Neural cell (in vitro differentiated cells): ENCODE measurements at regions not wholly inside any gene's neighbourhood (a gene's known extent, or its start where the extent isn't known, plus 50 kb on each side); places are given as distances from the start of the nearest gene placed in this dataset.

Source experiments
- H2AFZ ChIP-seq: fragments of 200-600, 300-800 bp; sonication (generic), shearing (Covaris generic); 2 replicates; pipeline ENCODE4 v1.6.0; 2014; ENCODE audit warnings: low read depth, mild to moderate bottlenecking, antibody characterized with exemption, low read length, moderate library complexity
- H3F3A ChIP-seq: fragments of 200-600 bp; shearing (Covaris generic); 2 replicates; pipeline ENCODE4 v1.6.1; 2016; ENCODE audit warnings: mild to moderate bottlenecking, moderate library complexity, mixed read lengths, antibody characterized with exemption, low read length; ENCODE audit not compliant: insufficient read depth, poor library complexity, severe bottlenecking
- H3K27ac ChIP-seq: fragments of 200-600, 300-800 bp; sonication (generic), shearing (Covaris generic); 2 replicates; pipeline ENCODE4 v1.5.1; 2014; ENCODE audit warnings: mild to moderate bottlenecking, low read length, moderate library complexity
- H3K27me3 ChIP-seq: fragments of 300-800, 200-600 bp; sonication (generic), shearing (Covaris generic); 2 replicates; pipeline ENCODE4 v1.6.0; 2014; ENCODE audit warnings: mild to moderate bottlenecking, low read depth, low read length, moderate library complexity; ENCODE audit not compliant: insufficient read depth
- H3K36me3 ChIP-seq: fragments of 300-800, 200-600 bp; sonication (generic), shearing (Covaris generic); 2 replicates; pipeline ENCODE4 v1.5.1; 2014; ENCODE audit warnings: mild to moderate bottlenecking, antibody characterized with exemption, low read length, moderate library complexity; ENCODE audit not compliant: insufficient read depth
- H3K4me2 ChIP-seq: fragments of 300-800, 200-600 bp; sonication (generic), shearing (Covaris generic); 2 replicates; pipeline ENCODE4 v1.6.0; 2014; ENCODE audit warnings: mild to moderate bottlenecking, low read length
- H3K4me3 ChIP-seq: fragments of 300-800, 200-600 bp; sonication (generic), shearing (Covaris generic); 2 replicates; pipeline ENCODE4 v1.5.1; 2014; ENCODE audit warnings: mild to moderate bottlenecking, low read length, moderate library complexity
- H3K79me2 ChIP-seq: fragments of 200-600 bp; shearing (Covaris generic); replicated peaks from 2 replicates; pipeline ENCODE4 v1.6.0; 2014; ENCODE audit warnings: mild to moderate bottlenecking, low read length, moderate library complexity; ENCODE audit not compliant: insufficient read depth
- H3K9ac ChIP-seq: fragments of 300-800, 200-600 bp; sonication (generic), shearing (Covaris generic); 2 replicates; pipeline ENCODE4 v1.6.1; 2016; ENCODE audit warnings: mild to moderate bottlenecking, low read length, mixed read lengths
- H3K9me2 ChIP-seq: fragments of 200-600 bp; shearing (Covaris generic); 2 replicates; pipeline ENCODE4 v1.6.1; 2016; ENCODE audit warnings: mild to moderate bottlenecking, low read length, mixed read lengths; ENCODE audit not compliant: insufficient read depth
- H3K9me3 ChIP-seq: fragments of 200-600, 300-800 bp; sonication (generic), shearing (Covaris generic); 2 replicates; pipeline ENCODE4 v1.6.1; 2016; ENCODE audit warnings: mild to moderate bottlenecking, mixed run types, low read length, moderate library complexity, mixed read lengths
- H4K20me1 ChIP-seq: fragments of 200-600 bp; shearing (Covaris generic); 2 replicates; pipeline ENCODE4 v1.6.1; 2016; ENCODE audit warnings: mild to moderate bottlenecking, mixed run types; ENCODE audit not compliant: insufficient read depth
- EP300 ChIP-seq: fragments of 450-650 bp; conservative IDR thresholded peaks from 2 replicates; pipeline ENCODE4 v1.6.1; 2014; ENCODE audit warnings: antibody characterized with exemption, mild to moderate bottlenecking, moderate library complexity; ENCODE audit not compliant: poor library complexity, severe bottlenecking
- EZH2 ChIP-seq: fragments of 200-600, 300-800 bp; shearing (Covaris generic), sonication (generic); IDR thresholded peaks from 2 replicates; pipeline ENCODE4 v1.6.1; 2014; ENCODE audit warnings: antibody characterized with exemption, low read length, borderline replicate concordance, mild to moderate bottlenecking; ENCODE audit not compliant: insufficient read depth, poor library complexity, severe bottlenecking
- MXI1 ChIP-seq: fragments of 450-650 bp; conservative IDR thresholded peaks from 2 replicates; pipeline ENCODE4 v1.6.1; 2014; ENCODE audit warnings: antibody characterized with exemption, mild to moderate bottlenecking; ENCODE audit not compliant: poor library complexity, severe bottlenecking
- POLR2AphosphoS5 ChIP-seq: IDR thresholded peaks from 2 replicates; pipeline ENCODE4 v1.6.1; 2012
- RAD21 ChIP-seq: fragments of 450-650 bp; conservative IDR thresholded peaks from 2 replicates; pipeline ENCODE4 v1.6.1; 2014; ENCODE audit warnings: antibody characterized with exemption, mild to moderate bottlenecking, moderate library complexity
- SMC3 ChIP-seq: fragments of 450-650 bp; conservative IDR thresholded peaks from 2 replicates; pipeline ENCODE4 v1.6.1; 2014; ENCODE audit warnings: antibody characterized with exemption, mild to moderate bottlenecking, moderate library complexity; ENCODE audit not compliant: poor library complexity
- TAF1 ChIP-seq: IDR thresholded peaks from 2 replicates; pipeline ENCODE4 v1.6.1; 2012; ENCODE audit warnings: low read depth
- TF ChIP-seq, protein P1 (sequence below): fragments of 450-650 bp; IDR thresholded peaks from 2 replicates; pipeline ENCODE4 v1.5.1; 2014; ENCODE audit warnings: antibody characterized with exemption, mild to moderate bottlenecking, moderate library complexity; ENCODE audit not compliant: poor library complexity, severe bottlenecking
- TF ChIP-seq, protein P2 (sequence below): IDR thresholded peaks from 2 replicates; pipeline ENCODE4 v1.6.1; 2012; ENCODE audit warnings: borderline replicate concordance

DNA sequence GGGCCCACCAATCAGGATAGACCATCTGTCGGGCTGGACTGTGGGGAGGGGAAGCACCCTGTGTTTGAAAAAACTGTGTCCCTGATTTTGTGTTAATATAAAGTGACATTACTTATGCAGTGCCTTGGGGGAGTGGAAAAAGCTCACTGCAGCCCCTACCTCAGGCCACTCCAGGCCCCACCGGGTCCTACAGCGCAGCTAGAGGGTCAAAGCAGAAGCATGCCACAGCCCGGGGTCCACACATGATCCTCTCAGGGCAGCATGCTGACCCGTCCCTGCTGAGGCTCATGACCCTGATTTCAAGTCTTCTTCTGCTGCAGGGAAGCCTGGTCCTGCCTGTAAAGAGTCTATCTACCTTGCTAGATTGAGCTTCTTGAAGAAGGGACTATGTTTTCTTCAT, 133.0 kb upstream of the PLCB4 start:
- H3K9me2 ChIP-seq = no peaks in the 10 kb centered on the region
- no peak for TF ChIP-seq RAD21
- TF ChIP-seq POLR2AphosphoS5 = no peak
- no peak for TF ChIP-seq EZH2
- TF ChIP-seq EP300 = no peak
- TF ChIP-seq, protein P1, sequence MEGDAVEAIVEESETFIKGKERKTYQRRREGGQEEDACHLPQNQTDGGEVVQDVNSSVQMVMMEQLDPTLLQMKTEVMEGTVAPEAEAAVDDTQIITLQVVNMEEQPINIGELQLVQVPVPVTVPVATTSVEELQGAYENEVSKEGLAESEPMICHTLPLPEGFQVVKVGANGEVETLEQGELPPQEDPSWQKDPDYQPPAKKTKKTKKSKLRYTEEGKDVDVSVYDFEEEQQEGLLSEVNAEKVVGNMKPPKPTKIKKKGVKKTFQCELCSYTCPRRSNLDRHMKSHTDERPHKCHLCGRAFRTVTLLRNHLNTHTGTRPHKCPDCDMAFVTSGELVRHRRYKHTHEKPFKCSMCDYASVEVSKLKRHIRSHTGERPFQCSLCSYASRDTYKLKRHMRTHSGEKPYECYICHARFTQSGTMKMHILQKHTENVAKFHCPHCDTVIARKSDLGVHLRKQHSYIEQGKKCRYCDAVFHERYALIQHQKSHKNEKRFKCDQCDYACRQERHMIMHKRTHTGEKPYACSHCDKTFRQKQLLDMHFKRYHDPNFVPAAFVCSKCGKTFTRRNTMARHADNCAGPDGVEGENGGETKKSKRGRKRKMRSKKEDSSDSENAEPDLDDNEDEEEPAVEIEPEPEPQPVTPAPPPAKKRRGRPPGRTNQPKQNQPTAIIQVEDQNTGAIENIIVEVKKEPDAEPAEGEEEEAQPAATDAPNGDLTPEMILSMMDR = no peak
- no peak for TF ChIP-seq TAF1
- TF ChIP-seq SMC3 = no peak
- no peak for TF ChIP-seq MXI1
- TF ChIP-seq, protein P2, sequence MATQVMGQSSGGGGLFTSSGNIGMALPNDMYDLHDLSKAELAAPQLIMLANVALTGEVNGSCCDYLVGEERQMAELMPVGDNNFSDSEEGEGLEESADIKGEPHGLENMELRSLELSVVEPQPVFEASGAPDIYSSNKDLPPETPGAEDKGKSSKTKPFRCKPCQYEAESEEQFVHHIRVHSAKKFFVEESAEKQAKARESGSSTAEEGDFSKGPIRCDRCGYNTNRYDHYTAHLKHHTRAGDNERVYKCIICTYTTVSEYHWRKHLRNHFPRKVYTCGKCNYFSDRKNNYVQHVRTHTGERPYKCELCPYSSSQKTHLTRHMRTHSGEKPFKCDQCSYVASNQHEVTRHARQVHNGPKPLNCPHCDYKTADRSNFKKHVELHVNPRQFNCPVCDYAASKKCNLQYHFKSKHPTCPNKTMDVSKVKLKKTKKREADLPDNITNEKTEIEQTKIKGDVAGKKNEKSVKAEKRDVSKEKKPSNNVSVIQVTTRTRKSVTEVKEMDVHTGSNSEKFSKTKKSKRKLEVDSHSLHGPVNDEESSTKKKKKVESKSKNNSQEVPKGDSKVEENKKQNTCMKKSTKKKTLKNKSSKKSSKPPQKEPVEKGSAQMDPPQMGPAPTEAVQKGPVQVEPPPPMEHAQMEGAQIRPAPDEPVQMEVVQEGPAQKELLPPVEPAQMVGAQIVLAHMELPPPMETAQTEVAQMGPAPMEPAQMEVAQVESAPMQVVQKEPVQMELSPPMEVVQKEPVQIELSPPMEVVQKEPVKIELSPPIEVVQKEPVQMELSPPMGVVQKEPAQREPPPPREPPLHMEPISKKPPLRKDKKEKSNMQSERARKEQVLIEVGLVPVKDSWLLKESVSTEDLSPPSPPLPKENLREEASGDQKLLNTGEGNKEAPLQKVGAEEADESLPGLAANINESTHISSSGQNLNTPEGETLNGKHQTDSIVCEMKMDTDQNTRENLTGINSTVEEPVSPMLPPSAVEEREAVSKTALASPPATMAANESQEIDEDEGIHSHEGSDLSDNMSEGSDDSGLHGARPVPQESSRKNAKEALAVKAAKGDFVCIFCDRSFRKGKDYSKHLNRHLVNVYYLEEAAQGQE = no peak
- H3K27me3 ChIP-seq = no peaks in the 10 kb centered on the region
- H3K9ac ChIP-seq = no peak overlapping the region
- no peaks in the 10 kb centered on the region for H3K79me2 ChIP-seq
- no peaks in the 10 kb centered on the region for H3K36me3 ChIP-seq
- no peak overlapping the region for H3K4me2 ChIP-seq
- H3K4me3 ChIP-seq = no peak overlapping the region
- H2AFZ ChIP-seq = no peak overlapping the region
- no peaks in the 10 kb centered on the region for H3F3A ChIP-seq
- no peak overlapping the region for H3K27ac ChIP-seq
- H4K20me1 ChIP-seq = no peaks in the 10 kb centered on the region
- no peaks in the 10 kb centered on the region for H3K9me3 ChIP-seq

DNA sequence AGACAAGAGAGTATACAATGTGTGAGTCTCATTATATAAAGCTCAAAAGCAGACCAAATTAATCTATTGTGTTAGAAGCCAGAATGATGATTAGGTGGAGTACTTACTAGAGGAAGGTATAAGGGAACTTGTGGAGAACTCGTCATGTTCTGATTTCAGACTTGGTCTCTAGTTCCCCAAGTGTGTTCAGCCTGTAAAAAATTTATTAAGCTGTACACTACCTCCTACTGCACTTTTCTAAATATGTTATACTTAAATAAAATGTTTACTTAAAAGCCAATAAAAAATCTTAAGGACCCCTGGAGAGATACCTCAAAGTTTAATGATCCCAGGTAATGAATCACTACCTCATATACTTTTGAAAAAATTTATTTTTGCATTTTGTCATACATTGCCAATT, 130.4 kb upstream of the PLCB4 start:
- Histone ChIP-seq H3K9me3 (no peaks in the 10 kb centered on the region), H3K9me2 (no peaks in the 10 kb centered on the region), H3F3A (no peaks in the 10 kb centered on the region), H2AFZ (no peak overlapping the region), H3K79me2 (no peaks in the 10 kb centered on the region), H4K20me1 (no peaks in the 10 kb centered on the region), H3K4me3 (no peak overlapping the region), H3K36me3 (no peaks in the 10 kb centered on the region), H3K27ac (no peak overlapping the region), H3K27me3 (no peaks in the 10 kb centered on the region), H3K4me2 (no peak overlapping the region), H3K9ac (no peak overlapping the region)
- TF ChIP-seq, protein P2 = no peak
- TF ChIP-seq TAF1 = no peak
- no peak for TF ChIP-seq EZH2
- no peak for TF ChIP-seq POLR2AphosphoS5
